MM.1S (cell line): ENCODE measurements at regions not wholly inside any gene's neighbourhood (a gene's known extent, or its start where the extent isn't known, plus 50 kb on each side); places are given as distances from the start of the nearest gene placed in this dataset.

Experiments
- DNase-seq: peaks from one replicate; pipeline ENCODE4 v3.0.0-alpha.2; 2015
- H2AFZ ChIP-seq: fragments of 300-600 bp; sonication (generic); 2 replicates; pipeline ENCODE4 v1.6.0; 2016; ENCODE audit warnings: antibody characterized with exemption, low read length
- H3F3A ChIP-seq: fragments of 300-600 bp; sonication (generic); 2 replicates; pipeline ENCODE4 v1.6.1; 2016; ENCODE audit warnings: mild to moderate bottlenecking, antibody characterized with exemption, low read length, moderate library complexity, mixed read lengths; ENCODE audit not compliant: insufficient read depth
- H3K27ac ChIP-seq: fragments of 300-600 bp; sonication (generic); 2 replicates; pipeline ENCODE4 v1.5.1; 2016; ENCODE audit warnings: mild to moderate bottlenecking, low read length
- H3K27me3 ChIP-seq: fragments of 300-600 bp; sonication (generic); replicated peaks from 2 replicates; pipeline ENCODE4 v1.6.0; 2016; ENCODE audit warnings: low read length; ENCODE audit not compliant: insufficient read depth
- H3K36me3 ChIP-seq: fragments of 300-600 bp; sonication (generic); replicated peaks from 2 replicates; pipeline ENCODE4 v1.6.1; 2016; ENCODE audit warnings: mild to moderate bottlenecking, low read length, mixed read lengths; ENCODE audit not compliant: insufficient read depth
- H3K4me1 ChIP-seq: fragments of 300-600 bp; sonication (generic); 2 replicates; pipeline ENCODE4 v1.6.1; 2016; ENCODE audit warnings: low read length, mixed read lengths
- H3K4me2 ChIP-seq: fragments of 300-600 bp; sonication (generic); 2 replicates; pipeline ENCODE4 v1.6.0; 2016; ENCODE audit warnings: low read depth, low read length
- H3K4me3 ChIP-seq: fragments of 300-600 bp; sonication (generic); 2 replicates; pipeline ENCODE4 v1.5.1; 2016; ENCODE audit warnings: low read length, mixed read lengths
- H3K79me2 ChIP-seq: fragments of 300-600 bp; sonication (generic); 2 replicates; pipeline ENCODE4 v1.6.1; 2016; ENCODE audit warnings: mixed run types, low read length, mixed read lengths
- H3K9ac ChIP-seq: fragments of 300-600 bp; sonication (generic); 2 replicates; pipeline ENCODE4 v1.6.1; 2016; ENCODE audit warnings: low read length, mixed read lengths
- H3K9me2 ChIP-seq: fragments of 300-600 bp; sonication (generic); replicated peaks from 2 replicates; pipeline ENCODE4 v1.6.1; 2016; ENCODE audit warnings: mild to moderate bottlenecking, low read length, mixed read lengths; ENCODE audit not compliant: insufficient read depth
- H3K9me3 ChIP-seq: fragments of 300-600 bp; sonication (generic); replicated peaks from 2 replicates; pipeline ENCODE4 v1.6.1; 2016; ENCODE audit warnings: mild to moderate bottlenecking, low read length, mixed read lengths; ENCODE audit not compliant: insufficient read depth
- H4K20me1 ChIP-seq: fragments of 300-600 bp; sonication (generic); 2 replicates; pipeline ENCODE4 v1.6.1; 2016; ENCODE audit warnings: mild to moderate bottlenecking, low read length, moderate library complexity, mixed read lengths; ENCODE audit not compliant: insufficient read depth
- CTCF ChIP-seq: fragments of 300-600 bp; sonication (generic); IDR thresholded peaks from 2 replicates; pipeline ENCODE4 v1.5.1; 2016; ENCODE audit warnings: antibody characterized with exemption, low read length, mixed read lengths
- EZH2 ChIP-seq: fragments of 300-600 bp; sonication (generic); optimal IDR thresholded peaks from 2 replicates; pipeline ENCODE3; 2017; ENCODE audit warnings: low read depth, mild to moderate bottlenecking, antibody characterized with exemption, low read length, mixed read lengths
- EZH2phosphoT487 ChIP-seq: fragments of 300-600 bp; sonication (generic); IDR thresholded peaks from 2 replicates; pipeline ENCODE4 v1.6.1; 2018; ENCODE audit warnings: antibody characterized with exemption, low read length

DNA sequence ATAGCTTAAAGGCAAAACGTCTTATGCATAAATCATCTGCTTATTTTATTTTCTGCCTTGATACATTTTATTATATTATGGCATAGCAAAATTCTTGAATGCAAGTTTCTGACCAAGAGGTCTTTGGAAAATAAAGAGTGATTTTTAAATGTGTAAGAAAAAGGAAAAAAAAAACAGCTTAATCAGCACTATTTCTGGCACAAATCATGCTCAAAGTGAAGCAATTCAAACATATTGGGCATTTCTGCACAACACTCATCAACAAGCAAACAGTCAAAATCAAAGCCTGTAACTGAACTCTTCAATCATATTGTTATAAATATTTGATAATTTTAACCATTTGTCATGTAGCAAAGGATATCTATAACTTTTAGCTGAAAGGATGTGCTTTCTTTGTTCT, 250.9 kb downstream of the PTPRC start:
- Histone ChIP-seq H3K4me2 (no peak overlapping the region), H4K20me1 (no peaks in the 10 kb centered on the region), H3K27ac (no peak overlapping the region), H3K9me3 (no peaks in the 10 kb centered on the region), H3K36me3 (no peaks in the 10 kb centered on the region), H3K9ac (no peak overlapping the region), H3K4me1 (no peaks in the 10 kb centered on the region), H3F3A (no peaks in the 10 kb centered on the region), H3K27me3 (no peaks in the 10 kb centered on the region), H3K79me2 (no peaks in the 10 kb centered on the region), H2AFZ (no peak overlapping the region), H3K9me2 (no peaks in the 10 kb centered on the region), H3K4me3 (no peak overlapping the region)
- TF ChIP-seq EZH2phosphoT487 (no peak), EZH2 (no peak)
- DNase-seq, result no peak

GRCh38 chr1:198890214-198890930, 251.5 kb downstream of the PTPRC start:
- no peaks in the 10 kb centered on the region for H3K9me3 ChIP-seq
- H3K27me3 ChIP-seq, result no peaks in the 10 kb centered on the region
- H3K4me3 ChIP-seq, result no peak overlapping the region
- no peak for DNase-seq
- no peak overlapping the region for H3K27ac ChIP-seq
- H3K9ac ChIP-seq, result no peak overlapping the region
- TF ChIP-seq EZH2, result no peak
- TF ChIP-seq EZH2phosphoT487, result no peak
- no peak for TF ChIP-seq CTCF
- H3K79me2 ChIP-seq, result no peaks in the 10 kb centered on the region
- H3K36me3 ChIP-seq, result no peaks in the 10 kb centered on the region
- H4K20me1 ChIP-seq, result no peaks in the 10 kb centered on the region
- no peaks in the 10 kb centered on the region for H3F3A ChIP-seq
- H3K4me2 ChIP-seq, result no peak overlapping the region
- no peaks in the 10 kb centered on the region for H3K4me1 ChIP-seq
- H2AFZ ChIP-seq, result no peak overlapping the region
- no peaks in the 10 kb centered on the region for H3K9me2 ChIP-seq

GRCh38 chr1:198892065-198892464, 253.2 kb downstream of the PTPRC start:
- no peaks in the 10 kb centered on the region for H3K36me3 ChIP-seq
- DNase-seq, result no peak
- H3K79me2 ChIP-seq, result no peaks in the 10 kb centered on the region
- H3K27ac ChIP-seq, result no peak overlapping the region
- no peaks in the 10 kb centered on the region for H4K20me1 ChIP-seq
- H3K4me3 ChIP-seq, result no peak overlapping the region
- no peaks in the 10 kb centered on the region for H3K9me2 ChIP-seq
- H3K9ac ChIP-seq, result no peak overlapping the region
- H3F3A ChIP-seq, result no peaks in the 10 kb centered on the region
- TF ChIP-seq CTCF (no peak), EZH2phosphoT487 (no peak), EZH2 (no peak)
- no peaks in the 10 kb centered on the region for H3K4me1 ChIP-seq
- H3K4me2 ChIP-seq, result no peak overlapping the region
- H3K27me3 ChIP-seq, result no peaks in the 10 kb centered on the region
- no peaks in the 10 kb centered on the region for H3K9me3 ChIP-seq
- H2AFZ ChIP-seq, result no peak overlapping the region

DNA sequence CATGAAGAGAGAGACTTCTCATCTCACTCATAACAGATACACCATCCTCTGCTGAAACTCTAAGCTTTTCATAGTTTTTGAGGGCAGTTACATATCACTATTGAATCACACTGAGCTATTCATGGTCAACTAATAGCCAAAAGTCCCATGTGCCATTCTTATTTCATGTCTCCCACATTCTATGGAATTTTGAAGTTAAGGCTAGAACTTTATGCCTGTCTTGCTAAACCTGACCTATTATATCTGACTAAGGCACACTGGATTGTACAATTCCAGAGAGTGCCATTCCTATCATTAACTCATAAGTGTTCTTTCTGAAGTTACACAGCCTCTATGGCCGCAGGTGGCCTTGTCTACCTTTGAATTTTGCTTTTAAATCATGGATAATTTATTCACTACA, 254.3 kb downstream of the PTPRC start:
- H3K79me2 ChIP-seq, result no peaks in the 10 kb centered on the region
- no peaks in the 10 kb centered on the region for H3K9me3 ChIP-seq
- H3K27me3 ChIP-seq, result no peaks in the 10 kb centered on the region
- H3K4me3 ChIP-seq, result no peak overlapping the region
- no peak overlapping the region for H2AFZ ChIP-seq
- H3K4me2 ChIP-seq, result no peak overlapping the region
- no peak for DNase-seq
- no peak overlapping the region for H3K9ac ChIP-seq
- no peaks in the 10 kb centered on the region for H4K20me1 ChIP-seq
- H3K36me3 ChIP-seq, result no peaks in the 10 kb centered on the region
- no peaks in the 10 kb centered on the region for H3K4me1 ChIP-seq
- no peaks in the 10 kb centered on the region for H3K9me2 ChIP-seq
- H3K27ac ChIP-seq, result no peak overlapping the region
- H3F3A ChIP-seq, result no peaks in the 10 kb centered on the region
- TF ChIP-seq EZH2, result no peak
- no peak for TF ChIP-seq EZH2phosphoT487
- no peak for TF ChIP-seq CTCF
